IPS DF 6.9 (cell line): ENCODE measurements at regions not wholly inside any gene's neighbourhood (a gene's known extent, or its start where the extent isn't known, plus 50 kb on each side); places are given as distances from the start of the nearest gene placed in this dataset.

Experiments
- DNase-seq: peaks from one replicate; pipeline ENCODE4 v3.0.0-alpha.2; 2013; ENCODE audit warnings: low read depth, low spot score
- H3K27ac ChIP-seq: one replicate; pipeline ENCODE4 v1.5.1; 2013; ENCODE audit warnings: low read length, control low read depth
- H3K27me3 ChIP-seq: 2 replicates; pipeline ENCODE4 v1.6.1; 2013; ENCODE audit warnings: mild to moderate bottlenecking, low read length; ENCODE audit not compliant: control insufficient read depth, insufficient read depth
- H3K36me3 ChIP-seq: 2 replicates; pipeline ENCODE4 v1.6.1; 2013; ENCODE audit warnings: low read length; ENCODE audit not compliant: control insufficient read depth, insufficient read depth
- H3K4me1 ChIP-seq: 2 replicates; pipeline ENCODE4 v1.6.1; 2013; ENCODE audit warnings: low read length; ENCODE audit not compliant: control insufficient read depth, insufficient read depth
- H3K4me3 ChIP-seq: 2 replicates; pipeline ENCODE4 v1.5.1; 2013; ENCODE audit warnings: mild to moderate bottlenecking, low read length
- H3K9me3 ChIP-seq: 2 replicates; pipeline ENCODE4 v1.6.1; 2013; ENCODE audit warnings: low read length, inconsistent platforms; ENCODE audit not compliant: control insufficient read depth, insufficient read depth
- WGBS: extraction: QIAGEN DNeasy Blood & Tissue Kit; methylation state at CpG from one replicate; pipeline ENCODE4 v1.1.7; 2013; ENCODE audit warnings: mixed read lengths, missing lambda C conversion rate; ENCODE audit not compliant: insufficient read length, insufficient coverage; 5-methylcytosine and 5-hydroxymethylcytosine counted together

DNA sequence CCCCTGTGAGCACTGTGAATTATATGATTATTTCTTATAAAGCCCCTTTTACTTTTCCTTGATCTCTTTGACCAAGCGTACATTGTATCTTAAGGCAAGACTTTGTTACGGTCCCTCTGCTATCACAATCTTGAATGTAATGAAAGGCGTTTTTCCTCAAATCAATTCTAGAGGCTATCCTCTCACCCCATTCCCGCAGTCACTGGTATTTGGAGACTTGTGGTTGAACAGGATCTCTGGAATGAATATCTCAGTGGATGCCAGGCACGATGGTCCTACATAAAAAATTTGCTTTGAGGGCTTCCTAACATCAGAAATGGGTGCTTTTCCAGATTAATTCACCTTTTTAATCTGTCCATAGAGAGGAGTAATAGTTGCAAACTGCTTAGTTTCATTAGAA lies 151.4 kb upstream of the PAPPA start:
- Histone ChIP-seq H3K4me1 (no peaks in the 10 kb centered on the region), H3K27me3 (no peaks in the 10 kb centered on the region), H3K4me3 (no peak overlapping the region), H3K9me3 (no peaks in the 10 kb centered on the region), H3K27ac (no peak overlapping the region), H3K36me3 (no peaks in the 10 kb centered on the region)
- DNase-seq: no peak
- WGBS: no CpG with 5 or more reads among the region's 5 CpGs

DNA sequence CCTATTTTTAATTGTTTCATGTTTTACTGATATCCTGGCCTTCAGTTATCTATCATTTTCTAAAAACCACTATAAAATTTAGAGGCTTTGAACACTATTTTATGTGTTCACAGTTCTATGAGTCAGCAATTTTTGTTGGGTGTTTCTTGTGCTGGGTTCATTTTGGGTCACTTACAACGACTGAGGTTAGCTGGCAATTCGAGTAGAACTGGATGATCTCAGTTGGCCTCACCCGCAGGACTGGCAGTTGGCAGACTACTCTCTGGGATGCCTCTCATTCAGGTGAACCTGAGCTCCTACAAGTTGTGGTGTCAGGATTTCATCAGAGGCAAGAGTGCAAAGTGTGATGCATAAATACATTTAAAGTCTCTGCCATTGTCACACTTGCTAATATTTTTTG lies 151.0 kb upstream of the PAPPA start:
- H3K4me1 ChIP-seq: no peaks in the 10 kb centered on the region
- WGBS: no CpG with 5 or more reads among the region's 3 CpGs
- no peaks in the 10 kb centered on the region for H3K36me3 ChIP-seq
- no peak overlapping the region for H3K4me3 ChIP-seq
- DNase-seq: no peak
- no peaks in the 10 kb centered on the region for H3K9me3 ChIP-seq
- H3K27ac ChIP-seq: no peak overlapping the region
- no peaks in the 10 kb centered on the region for H3K27me3 ChIP-seq

DNA sequence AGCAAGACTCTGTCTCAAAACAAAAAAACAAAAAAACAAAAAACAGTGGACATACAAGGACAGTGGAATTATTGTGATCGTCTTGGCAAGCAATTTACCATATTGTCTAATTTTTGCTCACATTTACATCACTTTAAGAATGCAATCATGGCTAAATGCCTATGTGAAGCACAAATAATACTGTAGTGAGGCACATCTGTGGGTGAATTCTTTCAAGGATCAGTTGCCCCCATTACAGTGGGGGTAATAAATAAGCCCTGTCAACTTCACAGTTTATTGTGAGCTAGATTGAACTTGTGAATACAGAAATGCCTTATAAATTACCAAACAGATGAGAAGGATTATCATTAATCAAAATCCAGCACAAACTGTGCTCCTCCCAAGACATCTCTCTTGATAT lies 150.2 kb upstream of the PAPPA start:
- H3K36me3 ChIP-seq: no peaks in the 10 kb centered on the region
- H3K27ac ChIP-seq: no peak overlapping the region
- no peaks in the 10 kb centered on the region for H3K27me3 ChIP-seq
- H3K4me3 ChIP-seq: no peak overlapping the region
- no peaks in the 10 kb centered on the region for H3K9me3 ChIP-seq
- no peak for DNase-seq
- no CpG with 5 or more reads among the region's 1 CpG for WGBS
- H3K4me1 ChIP-seq: no peaks in the 10 kb centered on the region

DNA sequence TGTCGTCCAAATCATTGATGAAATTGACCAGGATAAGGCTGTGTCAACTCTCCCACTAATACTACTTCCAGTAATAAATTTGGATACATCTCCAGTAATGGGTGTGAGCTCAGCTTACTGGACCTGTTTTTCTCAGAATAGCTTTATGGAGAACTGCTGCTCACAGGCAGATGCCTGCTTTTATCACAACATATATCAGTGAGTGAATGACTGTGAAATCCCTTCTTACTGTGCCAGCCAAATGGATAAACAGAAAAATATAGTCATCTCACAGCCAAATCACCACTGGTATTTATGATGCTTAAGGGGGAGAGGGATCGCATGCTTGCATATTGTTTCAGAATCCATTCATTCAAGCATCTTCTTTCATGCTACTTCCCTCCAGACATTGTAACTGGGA lies 148.4 kb upstream of the PAPPA start:
- Histone ChIP-seq H3K4me1 (no peaks in the 10 kb centered on the region), H3K4me3 (no peak overlapping the region)
- WGBS: no CpG with 5 or more reads among the region's 2 CpGs

DNA sequence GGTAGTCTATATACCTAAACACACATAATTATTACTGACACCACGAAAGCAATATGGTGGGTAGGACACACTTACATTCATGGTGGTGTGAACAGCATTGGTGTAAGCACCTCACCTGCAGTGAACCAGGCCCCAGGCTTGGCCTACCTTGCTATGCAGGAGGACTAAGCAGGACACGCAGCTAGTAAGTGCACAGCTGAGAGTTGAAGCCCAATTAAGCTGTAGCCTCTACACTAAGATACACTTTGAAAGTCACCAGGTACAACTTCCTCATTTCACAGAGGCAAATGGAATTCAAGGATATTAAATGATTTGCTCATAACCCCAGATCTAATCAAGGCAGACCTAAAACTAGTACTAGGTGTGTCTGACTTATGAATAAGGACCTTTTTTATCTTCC lies 145.8 kb upstream of the PAPPA start:
- Histone ChIP-seq H3K27ac (no peak overlapping the region), H3K4me3 (no peak overlapping the region), H3K27me3 (no peaks in the 10 kb centered on the region), H3K4me1 (no peaks in the 10 kb centered on the region), H3K9me3 (no peaks in the 10 kb centered on the region), H3K36me3 (no peaks in the 10 kb centered on the region)
- WGBS: no CpG with 5 or more reads among the region's 2 CpGs
- DNase-seq: no peak

More for the DNA sequence above, 148.4 kb upstream of the PAPPA start:
- DNase-seq: no peak
- Histone ChIP-seq H3K36me3 (no peaks in the 10 kb centered on the region), H3K27ac (no peak overlapping the region), H3K9me3 (no peaks in the 10 kb centered on the region), H3K27me3 (no peaks in the 10 kb centered on the region)

DNA sequence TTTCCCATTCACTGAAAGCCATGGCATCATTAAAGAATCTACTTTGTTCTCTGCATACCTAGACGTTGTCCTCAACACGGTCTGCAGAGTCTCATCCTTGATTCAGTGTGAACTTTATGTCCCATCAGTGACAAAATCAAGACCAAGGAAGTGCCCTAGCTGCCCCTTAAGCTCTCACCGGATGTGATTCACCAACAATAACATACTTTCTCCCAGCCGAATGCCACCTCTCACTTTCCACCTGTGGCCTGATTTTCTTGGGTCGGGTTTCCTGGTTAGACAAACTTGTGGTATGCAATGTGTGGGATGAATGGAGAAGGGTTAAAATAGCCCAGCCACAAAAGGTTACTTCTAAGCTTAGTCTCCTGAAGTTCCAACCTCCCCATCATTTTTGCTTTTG lies 145.3 kb upstream of the PAPPA start:
- no CpG with 5 or more reads among the region's 5 CpGs for WGBS
- DNase-seq: peak; percentile 1

DNA sequence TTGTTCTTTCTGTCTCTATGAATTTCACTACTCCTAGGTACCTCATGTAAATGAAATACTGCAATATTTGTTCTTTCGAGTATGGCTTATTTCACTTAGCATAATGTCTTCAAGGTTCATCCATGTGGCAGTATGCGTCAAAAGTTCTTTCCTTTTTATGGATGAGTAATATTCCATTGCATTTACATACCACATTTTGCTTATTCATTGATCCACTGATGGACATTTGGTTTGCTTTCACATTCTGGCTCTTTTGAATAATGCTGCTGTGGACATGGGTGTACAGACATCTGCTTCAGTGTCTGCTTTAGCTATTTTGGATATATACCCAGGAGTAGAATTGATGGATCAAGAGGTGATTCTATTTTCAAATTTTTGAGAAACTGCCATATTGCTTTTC lies 144.2 kb upstream of the PAPPA start:
- Histone ChIP-seq H3K9me3 (no peaks in the 10 kb centered on the region), H3K27me3 (no peaks in the 10 kb centered on the region), H3K27ac (no peak overlapping the region), H3K4me3 (no peak overlapping the region), H3K36me3 (no peaks in the 10 kb centered on the region), H3K4me1 (no peaks in the 10 kb centered on the region)
- DNase-seq: no peak
- WGBS: no CpG with 5 or more reads among the region's 2 CpGs

More for the DNA sequence above, 145.3 kb upstream of the PAPPA start:
- Histone ChIP-seq H3K9me3 (no peaks in the 10 kb centered on the region), H3K27me3 (no peaks in the 10 kb centered on the region), H3K4me3 (no peak overlapping the region), H3K27ac (no peak overlapping the region), H3K4me1 (no peaks in the 10 kb centered on the region), H3K36me3 (no peaks in the 10 kb centered on the region)

DNA sequence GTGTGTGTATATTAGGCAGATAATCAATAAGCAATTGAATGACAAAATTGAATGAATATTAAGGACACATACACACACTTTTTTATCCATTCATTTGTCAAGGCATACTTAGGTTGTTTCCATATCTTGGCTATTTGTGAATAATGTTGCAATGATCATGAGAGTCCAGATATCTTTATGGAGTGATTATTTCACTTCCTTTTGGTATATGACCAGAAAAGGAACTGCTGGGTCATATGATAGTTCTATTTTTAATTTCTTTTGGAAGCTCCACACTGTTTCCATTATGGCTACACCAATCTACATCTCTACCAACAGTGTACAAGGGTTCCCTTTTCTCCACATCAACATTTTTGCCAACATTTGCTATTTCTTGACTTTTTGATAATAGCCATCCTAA lies 137.7 kb upstream of the PAPPA start:
- no peaks in the 10 kb centered on the region for H3K27me3 ChIP-seq
- no peaks in the 10 kb centered on the region for H3K36me3 ChIP-seq
- no peak for DNase-seq
- no peak overlapping the region for H3K4me3 ChIP-seq
- no peaks in the 10 kb centered on the region for H3K9me3 ChIP-seq
- H3K27ac ChIP-seq: no peak overlapping the region
- H3K4me1 ChIP-seq: no peaks in the 10 kb centered on the region

DNA sequence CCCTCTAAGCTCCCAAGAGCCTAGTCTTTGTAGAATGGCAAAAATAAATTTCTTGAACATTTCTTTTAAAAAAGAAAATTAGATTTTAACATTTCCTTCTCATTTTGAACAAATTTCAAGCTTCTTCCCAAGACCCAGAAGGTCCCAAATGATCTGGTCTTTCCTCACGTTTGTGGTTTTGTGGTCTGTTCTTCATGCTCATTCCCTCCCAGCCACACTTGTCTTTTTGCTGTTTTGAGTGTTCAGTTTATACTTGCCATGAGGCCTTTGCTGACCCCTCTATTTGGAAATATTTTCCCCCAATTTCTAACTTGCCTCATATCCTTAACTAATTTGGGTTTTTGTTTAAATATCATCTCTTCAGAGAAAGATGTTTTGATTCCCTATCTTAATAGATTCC lies 133.4 kb upstream of the PAPPA start:
- DNase-seq: no peak
- Histone ChIP-seq H3K4me1 (no peaks in the 10 kb centered on the region), H3K4me3 (no peak overlapping the region), H3K36me3 (no peaks in the 10 kb centered on the region), H3K9me3 (no peaks in the 10 kb centered on the region), H3K27me3 (no peaks in the 10 kb centered on the region), H3K27ac (no peak overlapping the region)
- no CpG with 5 or more reads among the region's 1 CpG for WGBS

DNA sequence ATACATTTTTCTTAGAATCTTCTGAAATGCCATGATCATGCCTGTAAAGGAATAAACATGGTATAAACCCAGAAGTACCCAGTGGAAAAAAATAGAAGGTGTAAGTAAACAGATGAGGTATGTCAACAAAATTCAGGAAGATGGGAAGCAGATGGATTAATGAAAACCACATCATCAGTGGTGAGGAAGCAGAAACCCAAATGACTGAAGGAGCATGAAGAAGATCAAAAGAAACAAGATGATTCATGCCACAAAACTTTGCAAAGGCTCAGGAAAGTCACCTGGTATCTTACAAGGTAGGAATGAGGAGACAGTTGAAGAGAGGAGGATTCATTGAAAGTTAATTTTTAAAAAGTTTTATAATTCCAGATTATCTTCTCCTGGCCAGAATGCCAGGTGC lies 132.8 kb upstream of the PAPPA start:
- Histone ChIP-seq H3K9me3 (no peaks in the 10 kb centered on the region), H3K27ac (no peak overlapping the region), H3K4me3 (no peak overlapping the region), H3K4me1 (no peaks in the 10 kb centered on the region), H3K36me3 (no peaks in the 10 kb centered on the region), H3K27me3 (no peaks in the 10 kb centered on the region)
- no peak for DNase-seq

DNA sequence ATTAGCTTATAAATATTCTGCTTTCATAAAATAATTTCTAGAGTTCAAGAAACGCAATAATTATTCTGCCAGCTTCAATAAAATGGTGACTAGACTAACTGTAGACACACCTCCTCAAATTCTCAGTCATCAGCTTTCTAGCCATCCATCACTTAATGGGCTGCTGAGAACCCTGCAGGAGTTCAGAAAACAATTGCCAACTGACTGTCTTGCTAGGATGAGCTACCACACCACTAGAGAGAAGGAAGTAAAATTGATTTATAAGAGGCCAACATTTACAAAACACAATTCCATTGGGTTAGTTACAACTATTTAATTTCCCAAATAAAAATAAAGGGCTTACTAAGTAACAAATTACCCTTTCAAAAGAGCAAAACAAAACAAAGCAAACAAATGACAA lies 126.5 kb upstream of the PAPPA start:
- Histone ChIP-seq H3K27ac (no peak overlapping the region), H3K27me3 (no peaks in the 10 kb centered on the region), H3K36me3 (no peaks in the 10 kb centered on the region), H3K4me1 (no peaks in the 10 kb centered on the region), H3K4me3 (no peak overlapping the region), H3K9me3 (no peaks in the 10 kb centered on the region)
- DNase-seq: peak; percentile 7
- no CpG with 5 or more reads among the region's 1 CpG for WGBS
